ENCODE measurements at regions not wholly inside any gene's neighbourhood (a gene's known extent, or its start where the extent isn't known, plus 50 kb on each side); places are given as distances from the start of the nearest gene placed in this dataset.

- intact Hi-C loops (cut with DNase I), result loop anchor here in 1 of 4 donors (10.0 kb wide), 1 partner anchor 158 kb away; no protein-coding TSS in a partner anchor
- 71 to 81% (median 73%) methylated on average over 2 of the region's 2 CpGs for WGBS, 3 donors
Observed at GRCh38 chr11:112797092-112797491, 164.1 kb upstream of the NCAM1 start.

GRCh38 chr11:112797648-112798293 lies 163.4 kb upstream of the NCAM1 start:
- Histone ChIP-seq H3K4me1 (ENCODE audit: insufficient read depth) (peaks cover 4% of the 10 kb centered on the region), H3K36me3 (no peaks in the 10 kb centered on the region), H3K27me3 (no peaks in the 10 kb centered on the region), H3K4me3 (no peak overlapping the region), H3K9me3 (no peaks in the 10 kb centered on the region), H3K27ac (no peak overlapping the region)
- TF ChIP-seq POLR2A (IDR thresholded peaks at IDR 0.05), result no peak
- intact Hi-C loops (cut with DNase I), result loop anchor here in 1 of 4 donors (10.0 kb wide), 1 partner anchor 157 kb away; no protein-coding TSS in a partner anchor
- 69 to 79% (median 75%) methylated on average over 14 of the region's 14 CpGs for WGBS, 3 donors
- no peak for DNase-seq

More at GRCh38 chr11:112797092-112797491, 164.1 kb upstream of the NCAM1 start:
- H3K27me3 ChIP-seq, result no peaks in the 10 kb centered on the region
- H3K9me3 ChIP-seq, result no peaks in the 10 kb centered on the region
- no peak overlapping the region for H3K27ac ChIP-seq
- no peak overlapping the region for H3K4me3 ChIP-seq
- TF ChIP-seq CTCF (IDR thresholded peaks at IDR 0.05), result no peak
- no peak for TF ChIP-seq POLR2A (IDR thresholded peaks at IDR 0.05)
- no peak for TF ChIP-seq EP300 (IDR thresholded peaks at IDR 0.05)
- DNase-seq, result no peak
- peaks cover 4% of the 10 kb centered on the region for H3K4me1 ChIP-seq (ENCODE audit: insufficient read depth)
- no peaks in the 10 kb centered on the region for H3K36me3 ChIP-seq

GRCh38 chr11:112801025-112801816 lies 160.0 kb upstream of the NCAM1 start:
- 91 to 93% (median 92%) methylated on average over 11 of the region's 11 CpGs for WGBS, 3 donors
- intact Hi-C loops (cut with DNase I), result no loop called here
- Histone ChIP-seq H3K27me3 (no peaks in the 10 kb centered on the region), H3K36me3 (no peaks in the 10 kb centered on the region), H3K27ac (no peak overlapping the region), H3K4me1 (ENCODE audit: insufficient read depth) (no peaks in the 10 kb centered on the region), H3K4me3 (no peak overlapping the region), H3K9me3 (no peaks in the 10 kb centered on the region)
- DNase-seq, result no peak
- TF ChIP-seq EP300 (IDR thresholded peaks at IDR 0.05), result no peak
- TF ChIP-seq POLR2A (IDR thresholded peaks at IDR 0.05), result no peak
- TF ChIP-seq CTCF (IDR thresholded peaks at IDR 0.05), result no peak

GRCh38 chr11:112801817-112802088 lies 159.5 kb upstream of the NCAM1 start:
- 80 to 94% (median 91%) methylated on average over 5 of the region's 5 CpGs for WGBS, 3 donors
- H3K4me1 ChIP-seq (ENCODE audit: insufficient read depth), result no peaks in the 10 kb centered on the region
- no peak overlapping the region for H3K4me3 ChIP-seq
- no peaks in the 10 kb centered on the region for H3K27me3 ChIP-seq
- no peaks in the 10 kb centered on the region for H3K9me3 ChIP-seq
- no peak for TF ChIP-seq CTCF (IDR thresholded peaks at IDR 0.05)
- TF ChIP-seq POLR2A (IDR thresholded peaks at IDR 0.05), result no peak
- no peak for TF ChIP-seq EP300 (IDR thresholded peaks at IDR 0.05)
- no peaks in the 10 kb centered on the region for H3K36me3 ChIP-seq
- intact Hi-C loops (cut with DNase I), result no loop called here
- H3K27ac ChIP-seq, result no peak overlapping the region
- DNase-seq, result no peak

- DNase-seq, result no peak
- Histone ChIP-seq H3K27me3 (no peaks in the 10 kb centered on the region), H3K9me3 (no peaks in the 10 kb centered on the region), H3K27ac (no peak overlapping the region), H3K36me3 (no peaks in the 10 kb centered on the region), H3K4me3 (no peak overlapping the region), H3K4me1 (ENCODE audit: insufficient read depth) (no peaks in the 10 kb centered on the region)
- intact Hi-C loops (cut with DNase I), result no loop called here
- TF ChIP-seq POLR2A (IDR thresholded peaks at IDR 0.05) (no peak), EP300 (IDR thresholded peaks at IDR 0.05) (no peak), CTCF (IDR thresholded peaks at IDR 0.05) (no peak)
- 29 to 36% (median 35%) methylated on average over 3 of the region's 3 CpGs for WGBS, 3 donors
Observed at GRCh38 chr11:112805658-112806057, 155.6 kb upstream of the NCAM1 start.

All from ovary (tissue), 7 donors.